Muscle layer of colon (tissue), 2 donors: ENCODE measurements at regions not wholly inside any gene's neighbourhood (a gene's known extent, or its start where the extent isn't known, plus 50 kb on each side); places are given as distances from the start of the nearest gene placed in this dataset.

ENCODE experiments used
- H3K27ac ChIP-seq: one replicate; pipeline ENCODE4 v1.7.0; 2013; ENCODE audit warnings: low read depth, mild to moderate bottlenecking, low read length, moderate library complexity
- H3K27me3 ChIP-seq, 2 donors: one replicate each; pipeline ENCODE4 v1.7.0; 2013; ENCODE audit warnings: low read length in 2 of 2, mild to moderate bottlenecking in 2 of 2; ENCODE audit not compliant: insufficient read depth in 2 of 2, control insufficient read depth in 1 of 2
- H3K36me3 ChIP-seq: one replicate; pipeline ENCODE4 v1.7.0; 2013; ENCODE audit warnings: mild to moderate bottlenecking, low read length; ENCODE audit not compliant: insufficient read depth
- H3K4me1 ChIP-seq: one replicate; pipeline ENCODE4 v1.7.0; 2013; ENCODE audit warnings: mild to moderate bottlenecking, low read length; ENCODE audit not compliant: insufficient read depth
- H3K4me3 ChIP-seq, 2 donors: one replicate each; pipeline ENCODE4 v1.7.0; 2013; ENCODE audit warnings: low read length in 2 of 2, low read depth in 1 of 2, mild to moderate bottlenecking in 1 of 2, moderate library complexity in 1 of 2
- H3K9ac ChIP-seq: one replicate; pipeline ENCODE4 v1.7.0; 2013; ENCODE audit warnings: low read length
- H3K9me3 ChIP-seq: one replicate; pipeline ENCODE4 v1.7.0; 2013; ENCODE audit warnings: mild to moderate bottlenecking, low read length
- donor health status: abdominal sarcoma.
- donor health status: Adenocarcinoma of cecum.

DNA sequence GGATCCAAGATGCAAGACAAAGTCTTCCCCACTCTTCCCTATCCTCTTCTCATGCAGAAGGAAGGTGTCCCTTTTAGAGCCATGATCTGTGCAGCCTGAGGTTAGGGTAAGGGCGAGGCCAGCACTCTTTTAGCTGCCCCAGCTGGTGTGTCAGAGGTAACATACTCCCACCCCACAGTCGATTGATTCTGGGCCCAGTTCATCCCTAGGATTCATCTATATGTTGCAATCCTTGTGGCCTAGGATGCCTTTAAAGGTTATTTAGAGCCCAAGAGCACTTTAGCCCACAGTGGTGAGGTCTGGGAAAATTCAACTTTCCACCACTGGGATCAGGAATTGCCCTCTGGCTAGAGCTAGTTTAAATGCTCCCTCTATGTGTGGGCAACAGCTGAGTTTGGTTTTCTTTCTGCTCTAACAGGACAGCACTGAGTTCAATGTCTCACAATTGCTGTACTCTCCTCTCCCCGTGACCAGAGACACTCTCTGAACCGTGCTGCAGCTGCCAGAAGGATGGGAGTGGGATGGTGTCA is 201.3 kb upstream of the SERP2 start:
- Histone ChIP-seq H3K36me3 (no peaks in the 10 kb centered on the region), H3K9me3 (no peaks in the 10 kb centered on the region), H3K27me3 (no peaks in the 10 kb centered on the region), H3K4me3 (no peak overlapping the region), H3K9ac (no peak overlapping the region), H3K27ac (no peak overlapping the region), H3K4me1 (peaks cover 26% of the 10 kb centered on the region)

DNA sequence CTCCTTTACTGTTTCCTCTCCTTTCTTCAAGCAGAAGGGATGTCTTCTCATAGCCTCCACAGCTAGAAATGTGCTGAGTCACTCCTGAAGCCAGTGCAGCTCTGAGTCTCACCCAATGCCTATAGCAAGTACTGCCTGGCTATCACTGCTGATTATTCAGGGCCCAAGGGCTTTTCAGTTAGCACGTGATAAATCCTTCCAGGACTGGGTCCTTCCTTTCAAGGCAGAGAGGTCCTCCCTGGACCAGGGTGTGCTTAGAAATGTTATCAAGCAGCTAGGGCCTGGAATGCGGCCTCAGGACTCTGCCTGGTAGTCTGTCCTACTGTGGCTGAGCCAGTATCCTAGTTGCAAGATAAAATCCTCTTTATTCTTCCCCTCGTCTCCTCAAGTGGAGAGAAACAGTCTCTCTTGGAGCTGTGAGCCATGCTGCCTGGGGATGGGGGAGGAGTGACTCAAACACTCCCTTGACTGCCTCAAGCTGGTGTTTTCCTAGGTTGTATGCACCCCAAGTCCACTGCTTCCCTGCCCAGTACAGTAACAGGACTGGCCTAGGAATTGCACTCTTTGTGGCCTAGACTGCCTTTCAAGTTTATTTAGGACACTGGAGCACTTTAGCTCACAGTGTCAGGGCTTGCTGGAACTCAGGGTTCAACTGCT is 198.7 kb upstream of the SERP2 start:
- Histone ChIP-seq H3K9me3 (no peaks in the 10 kb centered on the region), H3K4me3 (no peak overlapping the region), H3K36me3 (no peaks in the 10 kb centered on the region), H3K9ac (no peak overlapping the region), H3K4me1 (peaks cover 26% of the 10 kb centered on the region), H3K27ac (peak overlapping the region; percentile 19), H3K27me3 (no peaks in the 10 kb centered on the region)

DNA sequence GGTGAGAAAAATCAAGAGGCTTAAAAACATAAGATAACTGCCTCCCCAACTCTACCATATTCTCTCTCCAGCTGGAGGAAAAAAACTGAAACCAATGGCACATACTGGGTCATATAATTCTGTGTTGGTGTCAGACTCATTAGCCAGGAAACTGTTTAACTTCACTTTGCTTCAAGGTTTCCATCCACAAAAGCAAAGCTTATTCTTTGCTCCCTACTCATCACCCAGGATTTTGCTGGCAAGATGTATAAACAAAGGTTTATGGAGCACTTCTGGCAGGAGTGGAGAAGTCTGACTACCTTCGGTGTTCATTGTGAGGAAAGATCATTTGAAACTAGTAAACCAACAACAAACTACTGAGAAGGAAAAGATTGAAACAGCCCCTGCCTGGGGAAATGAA is 197.5 kb upstream of the SERP2 start:
- no peak overlapping the region for H3K4me3 ChIP-seq
- no peaks in the 10 kb centered on the region for H3K27me3 ChIP-seq
- H3K36me3 ChIP-seq: no peaks in the 10 kb centered on the region
- H3K27ac ChIP-seq: peak overlapping the region; percentile 4
- no peaks in the 10 kb centered on the region for H3K9me3 ChIP-seq
- H3K4me1 ChIP-seq: peaks cover 26% of the 10 kb centered on the region
- H3K9ac ChIP-seq: no peak overlapping the region

DNA sequence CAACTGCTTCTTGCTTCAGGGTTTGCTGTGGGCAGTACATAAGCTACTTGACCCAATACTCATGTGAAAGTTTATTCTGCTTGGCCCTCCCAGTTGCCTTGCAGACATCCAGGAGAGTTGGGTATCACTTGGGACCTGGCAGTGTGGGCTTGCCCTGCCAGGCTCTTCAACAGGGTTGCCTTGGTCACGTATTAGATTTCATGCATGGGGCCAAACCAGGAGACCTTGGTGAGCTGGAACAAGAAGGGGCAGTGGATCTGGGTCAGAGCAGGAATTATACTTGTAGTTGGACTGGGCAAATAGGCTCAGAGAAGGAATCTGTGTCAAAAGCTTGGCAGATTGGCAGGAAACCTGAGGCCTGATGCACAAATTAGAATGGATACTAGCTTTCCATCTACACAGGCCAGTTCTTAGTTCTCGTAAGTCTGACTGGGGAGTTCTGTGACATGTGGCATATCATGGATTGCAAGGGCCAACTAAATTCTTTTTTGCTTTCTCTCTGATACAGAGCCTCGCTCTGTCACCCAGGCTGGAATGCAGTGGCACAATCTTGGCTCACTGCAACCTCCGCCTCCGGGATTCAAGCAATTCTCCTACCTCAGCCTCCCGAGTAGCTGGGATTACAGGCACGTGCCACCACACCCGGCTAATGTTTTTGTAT is 192.6 kb upstream of the SERP2 start:
- peaks cover 5% of the 10 kb centered on the region for H3K4me1 ChIP-seq
- no peak overlapping the region for H3K4me3 ChIP-seq
- no peak overlapping the region for H3K9ac ChIP-seq
- H3K27me3 ChIP-seq: no peaks in the 10 kb centered on the region
- no peak overlapping the region for H3K27ac ChIP-seq
- no peaks in the 10 kb centered on the region for H3K36me3 ChIP-seq
- H3K9me3 ChIP-seq: no peaks in the 10 kb centered on the region

DNA sequence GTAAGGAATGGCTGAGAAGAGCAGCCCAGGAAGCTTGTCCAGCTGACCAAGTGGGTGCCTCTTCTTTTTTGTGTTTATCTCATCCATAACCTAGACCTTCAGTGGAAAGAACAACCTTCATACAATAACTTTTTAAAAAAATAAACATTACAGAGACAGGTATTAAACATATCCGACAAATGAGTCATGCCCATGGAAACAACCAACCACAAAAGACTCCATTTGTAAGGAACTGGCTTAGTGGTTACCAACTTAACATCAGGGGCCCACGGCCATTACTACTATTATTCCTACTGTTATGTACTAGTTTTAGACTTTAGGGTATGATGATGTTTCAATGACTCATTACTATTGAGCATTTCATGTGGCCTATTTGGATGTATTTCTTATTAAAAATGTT is 191.7 kb upstream of the SERP2 start:
- no peaks in the 10 kb centered on the region for H3K36me3 ChIP-seq
- no peaks in the 10 kb centered on the region for H3K27me3 ChIP-seq
- H3K4me1 ChIP-seq: no peaks in the 10 kb centered on the region
- H3K27ac ChIP-seq: no peak overlapping the region
- H3K4me3 ChIP-seq: no peak overlapping the region
- no peak overlapping the region for H3K9ac ChIP-seq
- H3K9me3 ChIP-seq: no peaks in the 10 kb centered on the region

DNA sequence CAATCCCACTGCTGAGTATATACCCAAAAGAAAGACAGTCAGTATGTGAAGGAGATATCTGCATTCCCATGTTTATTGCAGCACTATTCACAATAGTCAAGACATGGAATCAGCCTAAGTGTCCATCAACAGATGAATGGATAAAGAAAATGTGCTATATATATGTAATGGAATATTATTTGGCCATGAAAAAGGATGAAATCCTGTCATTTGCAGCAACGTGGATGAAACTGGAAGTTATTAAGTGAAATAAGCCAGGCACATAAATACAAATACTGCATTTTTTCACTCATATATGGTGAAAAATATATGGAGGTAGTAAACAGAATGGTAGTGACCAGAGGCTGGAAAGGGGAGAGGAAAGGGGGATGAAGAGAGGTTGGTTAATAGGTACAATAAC is 188.9 kb upstream of the SERP2 start:
- no peaks in the 10 kb centered on the region for H3K4me1 ChIP-seq
- H3K4me3 ChIP-seq: no peak overlapping the region
- H3K27ac ChIP-seq: no peak overlapping the region
- no peaks in the 10 kb centered on the region for H3K36me3 ChIP-seq
- H3K27me3 ChIP-seq: no peaks in the 10 kb centered on the region
- H3K9ac ChIP-seq: no peak overlapping the region
- H3K9me3 ChIP-seq: no peaks in the 10 kb centered on the region

DNA sequence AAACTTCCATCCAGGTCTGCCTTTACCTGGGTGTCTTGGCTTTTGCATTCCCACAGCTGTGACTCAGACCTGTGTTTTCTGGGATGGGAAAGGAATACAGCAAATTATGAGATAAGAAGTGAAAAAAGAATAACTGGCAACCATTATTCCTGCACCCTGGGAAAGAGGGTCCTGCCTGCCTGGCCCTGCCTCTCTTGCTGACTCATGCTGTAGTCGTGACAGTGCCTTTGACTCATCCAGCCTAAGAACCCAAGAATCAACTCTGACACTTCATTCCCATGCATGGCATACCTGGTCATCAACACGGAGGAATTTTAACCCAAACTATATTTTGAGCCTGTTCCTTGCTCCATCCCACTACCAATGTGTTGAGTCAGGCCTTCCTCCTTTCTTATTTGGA is 185.4 kb upstream of the SERP2 start:
- Histone ChIP-seq H3K9ac (no peak overlapping the region), H3K4me1 (peaks cover 10% of the 10 kb centered on the region), H3K27me3 (no peaks in the 10 kb centered on the region), H3K27ac (no peak overlapping the region), H3K4me3 (no peak overlapping the region), H3K9me3 (no peaks in the 10 kb centered on the region), H3K36me3 (no peaks in the 10 kb centered on the region)

DNA sequence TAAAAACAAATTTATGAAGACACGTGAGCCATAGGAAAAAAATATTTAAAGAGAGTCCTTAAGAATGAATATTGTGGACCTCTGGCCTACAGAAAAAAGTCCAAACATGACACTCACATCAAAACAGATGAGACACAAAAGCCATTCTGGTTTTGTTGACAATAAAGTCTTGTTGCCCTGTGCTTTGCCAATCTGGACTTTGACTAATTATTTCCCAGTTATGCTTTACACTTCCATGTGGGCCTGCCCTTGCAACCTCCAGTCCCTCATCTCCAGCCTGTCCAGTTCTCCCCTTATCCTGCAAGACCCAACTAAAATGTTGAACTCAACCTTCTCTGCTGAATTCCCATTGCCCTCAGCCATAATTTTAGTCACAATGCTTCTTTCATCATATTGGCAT is 184.5 kb upstream of the SERP2 start:
- no peak overlapping the region for H3K27ac ChIP-seq
- H3K9me3 ChIP-seq: no peaks in the 10 kb centered on the region
- H3K9ac ChIP-seq: no peak overlapping the region
- H3K36me3 ChIP-seq: no peaks in the 10 kb centered on the region
- no peak overlapping the region for H3K4me3 ChIP-seq
- no peaks in the 10 kb centered on the region for H3K27me3 ChIP-seq
- H3K4me1 ChIP-seq: peaks cover 10% of the 10 kb centered on the region

DNA sequence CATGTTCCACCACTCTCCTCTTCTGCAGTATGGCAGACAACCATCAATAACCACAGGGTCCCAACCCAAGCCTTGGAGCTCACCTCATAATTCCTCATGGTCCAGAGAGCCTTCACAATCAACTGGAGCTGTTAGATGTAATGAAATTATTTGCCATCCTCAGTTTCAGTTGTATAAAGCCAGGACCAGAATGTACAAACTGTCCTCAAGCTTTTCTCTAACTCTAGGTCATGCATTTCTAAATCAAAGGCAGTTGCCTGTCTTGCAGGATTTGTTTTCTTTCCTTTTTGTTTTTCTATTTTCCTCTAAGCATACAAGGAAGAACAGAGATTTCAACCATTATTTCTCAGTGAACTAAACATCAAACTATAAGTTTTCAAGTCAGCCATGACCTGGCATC is 182.5 kb upstream of the SERP2 start:
- Histone ChIP-seq H3K27ac (no peak overlapping the region), H3K9ac (no peak overlapping the region), H3K9me3 (no peaks in the 10 kb centered on the region), H3K27me3 (no peaks in the 10 kb centered on the region), H3K36me3 (no peaks in the 10 kb centered on the region), H3K4me1 (peaks cover 10% of the 10 kb centered on the region), H3K4me3 (peak overlapping the region in 1 of 2 donors; percentile 8)

DNA sequence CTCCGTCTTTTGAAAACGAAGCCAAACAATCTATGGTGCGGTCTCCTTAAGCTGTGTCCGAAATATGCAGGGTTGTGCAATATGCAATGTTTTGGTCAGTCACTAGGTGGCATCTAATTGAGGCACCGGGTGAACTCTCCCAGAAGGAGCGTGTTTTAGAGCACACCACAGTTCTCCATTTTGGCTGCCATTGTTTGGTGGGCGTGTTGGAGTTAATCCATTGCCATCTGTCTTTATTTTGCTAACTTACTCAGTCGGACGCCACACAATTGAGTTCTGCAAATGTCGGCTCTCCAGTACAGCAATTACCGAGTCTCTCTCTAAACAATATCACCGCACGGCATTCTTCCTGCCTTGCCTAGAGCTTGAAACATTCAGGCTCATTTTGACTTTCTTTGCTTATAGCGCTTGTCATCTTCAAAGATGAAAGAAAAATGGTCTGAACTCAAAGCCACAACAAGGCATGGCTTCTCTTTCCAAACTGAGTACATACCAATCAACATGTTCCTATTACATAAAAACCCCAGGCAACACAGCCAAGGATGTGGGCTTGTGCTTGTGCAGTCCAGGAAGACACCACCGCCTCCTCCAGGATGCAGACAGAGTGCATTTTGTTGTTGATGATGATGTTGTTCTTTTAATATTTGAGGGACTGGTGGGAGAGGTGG is 182.0 kb upstream of the SERP2 start:
- H3K4me3 ChIP-seq: peak overlapping the region in 1 of 2 donors; percentile 8
- no peaks in the 10 kb centered on the region for H3K27me3 ChIP-seq
- H3K9me3 ChIP-seq: no peaks in the 10 kb centered on the region
- no peak overlapping the region for H3K27ac ChIP-seq
- H3K9ac ChIP-seq: no peak overlapping the region
- H3K36me3 ChIP-seq: no peaks in the 10 kb centered on the region
- H3K4me1 ChIP-seq: peaks cover 10% of the 10 kb centered on the region

DNA sequence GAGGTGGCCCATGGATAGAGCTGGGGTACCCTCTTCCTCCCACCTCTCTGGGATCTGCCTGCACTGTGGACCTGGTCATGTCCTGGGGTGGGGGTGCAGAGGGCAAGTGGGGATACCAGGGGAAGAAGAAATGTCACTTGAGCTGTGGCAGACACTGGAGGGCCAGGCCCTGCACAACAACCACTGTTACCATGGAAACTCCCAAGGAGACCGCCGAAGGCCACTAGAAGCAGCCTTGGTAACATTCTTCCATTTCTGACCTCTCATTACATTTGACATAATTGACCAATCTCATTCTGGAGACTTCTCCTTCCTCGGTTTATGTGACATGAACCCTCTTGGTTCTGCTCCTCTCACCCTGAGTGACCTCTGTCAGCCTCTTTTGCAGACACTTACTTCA is 179.9 kb upstream of the SERP2 start:
- H3K36me3 ChIP-seq: no peaks in the 10 kb centered on the region
- no peaks in the 10 kb centered on the region for H3K9me3 ChIP-seq
- H3K4me1 ChIP-seq: peaks cover 11% of the 10 kb centered on the region
- no peaks in the 10 kb centered on the region for H3K27me3 ChIP-seq
- H3K4me3 ChIP-seq: no peak overlapping the region
- no peak overlapping the region for H3K27ac ChIP-seq
- H3K9ac ChIP-seq: no peak overlapping the region
